ENCODE measurements at regions not wholly inside any gene's neighbourhood (a gene's known extent, or its start where the extent isn't known, plus 50 kb on each side); places are given as distances from the start of the nearest gene placed in this dataset.

- TF ChIP-seq CTCF (conservative IDR thresholded peaks at IDR 0.05 in 1 of 2, IDR thresholded peaks at IDR 0.05 in 1 of 2; ENCODE audit: low read depth in 1 of 2, low read length in 2 of 2), result no peak
- no peak for TF ChIP-seq EZH2 (IDR thresholded peaks at IDR 0.05; ENCODE audit: low read length, missing control alignments)
Measured at GRCh38 chr10:36424502-36424901, 700.9 kb upstream of the ANKRD30A start.

Measured in fibroblast of lung (primary cell).